ENCODE measurements at regions not wholly inside any gene's neighbourhood (a gene's known extent, or its start where the extent isn't known, plus 50 kb on each side); places are given as distances from the start of the nearest gene placed in this dataset.

DNA sequence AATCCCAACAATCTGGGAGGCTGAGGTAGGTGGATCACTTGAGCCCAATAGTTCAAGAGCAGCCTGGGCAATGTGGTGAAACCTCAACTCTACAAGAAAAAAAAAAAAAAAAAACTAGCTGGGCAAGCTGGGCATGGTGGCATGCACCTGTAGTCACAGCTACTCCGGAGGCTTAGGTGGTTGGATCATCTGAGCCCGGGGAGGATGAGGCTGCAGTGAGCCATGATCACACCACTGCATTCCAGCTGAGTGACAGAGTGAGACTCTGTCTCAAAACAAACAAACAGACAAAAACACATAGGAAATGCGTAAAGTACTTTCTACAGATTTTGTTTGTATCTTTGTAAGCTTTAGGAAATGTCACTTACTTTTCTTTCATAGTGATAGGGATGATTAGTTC lies 307.2 kb upstream of the NR3C2 start:
- no peak for ATAC-seq
- in situ Hi-C loops (cut with HindIII; ENCODE audit: extremely low pct_ligation_motif_present, low pct_unique_long_range_greater_than_20kb) = no loop called here
- DNase-seq (ENCODE audit: low spot score) = no peak
- Histone ChIP-seq H3K27me3 (ENCODE audit: control insufficient read depth in 1 of 2, insufficient read depth in 2 of 2, low read length in 2 of 2) (no peaks in the 10 kb centered on the region), H3K4me1 (ENCODE audit: insufficient read depth, low read length) (no peaks in the 10 kb centered on the region), H4K20me1 (ENCODE audit: insufficient read depth, low read length) (no peaks in the 10 kb centered on the region), H3K9ac (ENCODE audit: insufficient read depth, low read depth, low read length) (no peak overlapping the region), H3K9me3 (ENCODE audit: low read length) (peaks cover 38% of the 10 kb centered on the region), H3K4me2 (ENCODE audit: low read depth, low read length) (no peak overlapping the region), H3K36me3 (replicated peaks in 1 of 2; ENCODE audit: control insufficient read depth in 1 of 2, insufficient read depth in 2 of 2, low read length in 2 of 2) (no peaks in the 10 kb centered on the region), H3K79me2 (ENCODE audit: insufficient read depth, low read length) (no peaks in the 10 kb centered on the region), H2AFZ (ENCODE audit: low read length) (no peak overlapping the region), H3K4me3 (replicated peaks in 1 of 3; ENCODE audit: insufficient read depth in 1 of 3, low read depth in 2 of 3, low read length in 3 of 3) (no peak overlapping the region), H3K27ac (ENCODE audit: extremely low read length, insufficient read depth, low read length) (no peak overlapping the region)
- FAIRE-seq = no peak
- ChIA-PET CTCF (ENCODE audit: low intra/inter-chr PET ratio, low total read pairs) (no interaction called here), POLR2A (no interaction called here)
- intact Hi-C loops (cut with micrococcal nuclease; ENCODE audit: unreplicated experiment) = no loop called here
- BruUV-seq (replicated peaks) = no TSS peak
- TF ChIP-seq ZZZ3 (CRISPR knock-in tag; IDR thresholded peaks at IDR 0.05; ENCODE audit: borderline replicate concordance) (no peak), ATRX (CRISPR knock-in tag; IDR thresholded peaks at IDR 0.05; ENCODE audit: borderline replicate concordance) (no peak), CBFB (CRISPR knock-in tag; IDR thresholded peaks at IDR 0.05) (no peak), ZNF432 (CRISPR knock-in tag; IDR thresholded peaks at IDR 0.05; ENCODE audit: borderline replicate concordance) (no peak), TEAD3 (CRISPR knock-in tag; optimal IDR thresholded peaks at IDR 0.05; ENCODE audit: borderline replicate concordance) (no peak), ZBTB1 (CRISPR knock-in tag; IDR thresholded peaks at IDR 0.05; ENCODE audit: borderline replicate concordance) (no peak), ZNF556 (CRISPR knock-in tag; IDR thresholded peaks at IDR 0.05; ENCODE audit: borderline replicate concordance) (no peak), POLR2A (IDR thresholded peaks at IDR 0.05; ENCODE audit: insufficient read depth in 1 of 2, low read depth in 2 of 2, low read length in 2 of 2) (no peak)
- TF ChIP-seq, protein P1, sequence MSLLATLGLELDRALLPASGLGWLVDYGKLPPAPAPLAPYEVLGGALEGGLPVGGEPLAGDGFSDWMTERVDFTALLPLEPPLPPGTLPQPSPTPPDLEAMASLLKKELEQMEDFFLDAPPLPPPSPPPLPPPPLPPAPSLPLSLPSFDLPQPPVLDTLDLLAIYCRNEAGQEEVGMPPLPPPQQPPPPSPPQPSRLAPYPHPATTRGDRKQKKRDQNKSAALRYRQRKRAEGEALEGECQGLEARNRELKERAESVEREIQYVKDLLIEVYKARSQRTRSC (CRISPR knock-in tag; IDR thresholded peaks at IDR 0.05; ENCODE audit: low read depth) = no peak
- 4% methylated on average over 3 of the region's 3 CpGs for WGBS (ENCODE audit: low lambda C conversion rate)

DNA sequence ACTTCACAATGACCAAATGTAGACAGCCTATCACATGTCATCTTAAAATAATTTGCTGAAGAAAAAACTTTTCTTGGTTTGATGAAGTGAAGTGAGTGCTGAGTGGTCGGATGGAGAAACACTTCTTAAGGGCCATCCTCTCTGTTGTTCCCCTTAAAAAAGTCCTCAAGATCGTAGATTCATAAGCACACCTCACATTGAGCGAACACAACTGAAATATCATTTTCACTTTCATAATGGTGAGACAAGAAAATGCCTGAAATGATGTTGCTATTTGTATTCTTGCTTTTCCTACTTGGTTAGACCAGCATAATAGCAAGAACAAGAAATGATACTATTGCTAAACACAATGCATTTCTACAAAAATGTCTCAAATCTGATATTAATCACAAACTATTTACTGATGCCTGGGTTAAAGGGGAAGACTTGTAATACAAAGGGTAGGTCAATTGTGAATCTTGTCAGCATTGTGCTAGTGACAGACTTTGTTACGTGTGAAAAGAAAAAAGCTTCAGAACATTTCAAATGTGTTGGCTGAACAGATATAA lies 305.6 kb upstream of the NR3C2 start:
- no peaks in the 10 kb centered on the region for H4K20me1 ChIP-seq (ENCODE audit: insufficient read depth, low read length)
- no peak for FAIRE-seq
- no peak for ATAC-seq
- in situ Hi-C loops (cut with HindIII; ENCODE audit: extremely low pct_ligation_motif_present, low pct_unique_long_range_greater_than_20kb) (no loop called here), intact Hi-C loops (cut with micrococcal nuclease; ENCODE audit: unreplicated experiment) (no loop called here)
- BruUV-seq (replicated peaks) = no TSS peak
- H2AFZ ChIP-seq (ENCODE audit: low read length) = no peak overlapping the region
- peaks cover 27% of the 10 kb centered on the region for H3K9me3 ChIP-seq (ENCODE audit: low read length)
- ChIA-PET CTCF (ENCODE audit: low intra/inter-chr PET ratio, low total read pairs) (no interaction called here), POLR2A (no interaction called here)
- 2% methylated on average over 4 of the region's 4 CpGs for WGBS (ENCODE audit: low lambda C conversion rate)
- H3K27ac ChIP-seq (ENCODE audit: extremely low read length, insufficient read depth, low read length) = no peak overlapping the region
- DNase-seq (ENCODE audit: low spot score) = no peak
- no peak overlapping the region for H3K9ac ChIP-seq (ENCODE audit: insufficient read depth, low read depth, low read length)
- H3K79me2 ChIP-seq (ENCODE audit: insufficient read depth, low read length) = no peaks in the 10 kb centered on the region
- H3K27me3 ChIP-seq (ENCODE audit: control insufficient read depth in 1 of 2, insufficient read depth in 2 of 2, low read length in 2 of 2) = no peaks in the 10 kb centered on the region
- no peak overlapping the region for H3K4me2 ChIP-seq (ENCODE audit: low read depth, low read length)
- no peaks in the 10 kb centered on the region for H3K36me3 ChIP-seq (replicated peaks in 1 of 2; ENCODE audit: control insufficient read depth in 1 of 2, insufficient read depth in 2 of 2, low read length in 2 of 2)
- H3K4me1 ChIP-seq (ENCODE audit: insufficient read depth, low read length) = no peaks in the 10 kb centered on the region
- H3K4me3 ChIP-seq (replicated peaks in 1 of 3; ENCODE audit: insufficient read depth in 1 of 3, low read depth in 2 of 3, low read length in 3 of 3) = no peak overlapping the region
- TF ChIP-seq GZF1 (CRISPR knock-in tag; IDR thresholded peaks at IDR 0.05) = no peak
- TF ChIP-seq, protein P2, sequence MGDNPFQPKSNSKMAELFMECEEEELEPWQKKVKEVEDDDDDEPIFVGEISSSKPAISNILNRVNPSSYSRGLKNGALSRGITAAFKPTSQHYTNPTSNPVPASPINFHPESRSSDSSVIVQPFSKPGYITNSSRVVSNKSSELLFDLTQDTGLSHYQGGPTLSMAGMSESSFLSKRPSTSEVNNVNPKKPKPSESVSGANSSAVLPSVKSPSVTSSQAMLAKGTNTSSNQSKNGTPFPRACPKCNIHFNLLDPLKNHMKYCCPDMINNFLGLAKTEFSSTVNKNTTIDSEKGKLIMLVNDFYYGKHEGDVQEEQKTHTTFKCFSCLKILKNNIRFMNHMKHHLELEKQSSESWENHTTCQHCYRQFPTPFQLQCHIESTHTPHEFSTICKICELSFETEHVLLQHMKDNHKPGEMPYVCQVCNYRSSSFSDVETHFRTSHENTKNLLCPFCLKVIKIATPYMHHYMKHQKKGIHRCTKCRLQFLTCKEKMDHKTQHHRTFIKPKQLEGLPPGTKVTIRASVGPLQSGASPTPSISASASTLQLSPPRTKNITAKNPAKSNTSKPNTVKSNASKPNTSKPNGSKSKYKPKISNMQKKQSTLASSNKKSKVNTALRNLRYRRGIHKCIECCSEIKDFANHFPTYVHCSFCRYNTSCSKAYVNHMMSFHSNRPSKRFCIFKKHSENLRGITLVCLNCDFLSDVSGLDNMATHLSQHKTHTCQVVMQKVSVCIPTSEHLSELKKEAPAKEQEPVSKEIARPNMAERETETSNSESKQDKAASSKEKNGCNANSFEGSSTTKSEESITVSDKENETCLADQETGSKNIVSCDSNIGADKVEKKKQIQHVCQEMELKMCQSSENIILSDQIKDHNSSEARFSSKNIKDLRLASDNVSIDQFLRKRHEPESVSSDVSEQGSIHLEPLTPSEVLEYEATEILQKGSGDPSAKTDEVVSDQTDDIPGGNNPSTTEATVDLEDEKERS (CRISPR knock-in tag; IDR thresholded peaks at IDR 0.05) = no peak
- no peak for TF ChIP-seq ZNF558 (CRISPR knock-in tag; IDR thresholded peaks at IDR 0.05; ENCODE audit: borderline replicate concordance)
- no peak for TF ChIP-seq NCOA1 (CRISPR knock-in tag; IDR thresholded peaks at IDR 0.05)

Measured in HepG2 (cell line).